B cell (primary cell): ENCODE measurements at regions not wholly inside any gene's neighbourhood (a gene's known extent, or its start where the extent isn't known, plus 50 kb on each side); places are given as distances from the start of the nearest gene placed in this dataset.

Experiments
- ATAC-seq: fragments of 200-7000 bp; cut with Tn5 transposase; one replicate; pipeline ENCODE4 v1.10.0; 2021; ENCODE audit warnings: low read depth, mild to moderate bottlenecking, moderate number of reproducible peaks, moderate library complexity
- CTCF ChIA-PET: fragments of 350-600 bp; sonication (Branson Sonifier 250); formaldehyde crosslinking; loops from one replicate; lab custom pipeline; 2021; ENCODE audit warnings: antibody characterized with exemption, inconsistent platforms; lab: Charles Lee
- POLR2A ChIA-PET: fragments of 350-600 bp; sonication (Branson Sonifier 250); formaldehyde crosslinking; loops from one replicate; lab custom pipeline; 2021; ENCODE audit warnings: antibody characterized with exemption; lab: Charles Lee
- DNase-seq: peaks from one replicate; pipeline ENCODE4 v3.0.0; 2013
- H2AFZ ChIP-seq: 2 replicates; pipeline ENCODE4 v1.6.1; 2012; ENCODE audit warnings: mild to moderate bottlenecking, low read depth, low read length; ENCODE audit not compliant: insufficient read depth, poor library complexity, severe bottlenecking
- H3K27ac ChIP-seq, 2 donors: 1 replicate in 1 of 2; 2 replicates in 1 of 2; pipeline ENCODE4 v1.5.1; 2012 to 2013; ENCODE audit warnings: low read length in 2 of 2, mild to moderate bottlenecking in 2 of 2, moderate library complexity in 1 of 2
- H3K27me3 ChIP-seq, 4 experiments: fragments of 200-600 bp in 1 of 4; sonication (generic) in 1 of 4; replicated peaks in 1 of 4; 1 replicate in 2 of 4; 2 replicates in 2 of 4; pipeline versions ENCODE4 v1.6.1 to v1.7.0; 2013 to 2016; ENCODE audit warnings: low read length in 3 of 4, mild to moderate bottlenecking in 2 of 4, mixed read lengths in 1 of 4, moderate library complexity in 1 of 4; ENCODE audit not compliant: insufficient read depth in 4 of 4, control insufficient read depth in 3 of 4; ENCODE audit errors: control extremely low read depth in 1 of 4
- H3K36me3 ChIP-seq, 2 experiments: replicated peaks in 1 of 2; 1 replicate in 1 of 2; 2 replicates in 1 of 2; pipeline versions ENCODE4 v1.6.1 to v1.7.1; 2013; ENCODE audit warnings: low read length in 1 of 2; ENCODE audit not compliant: insufficient read depth in 2 of 2, control insufficient read depth in 1 of 2; ENCODE audit errors: control extremely low read depth in 1 of 2, extremely low read depth in 1 of 2
- H3K4me1 ChIP-seq, 2 donors: fragments of 200-600 bp in 1 of 2; sonication (generic) in 1 of 2; 1 replicate in 1 of 2; 2 replicates in 1 of 2; pipeline versions ENCODE4 v1.5.1 to v1.6.1; 2013 to 2017; ENCODE audit warnings: low read length in 2 of 2; ENCODE audit not compliant: control insufficient read depth in 2 of 2, insufficient read depth in 2 of 2
- H3K4me2 ChIP-seq: replicated peaks from 2 replicates; pipeline ENCODE3; 2012; ENCODE audit warnings: mild to moderate bottlenecking, low read depth, low read length; ENCODE audit not compliant: poor library complexity, severe bottlenecking
- H3K4me3 ChIP-seq, 5 experiments: fragments of 200-600 bp in 1 of 5; sonication (generic) in 1 of 5; 1 replicate in 3 of 5; 2 replicates in 2 of 5; pipeline versions ENCODE4 v1.5.1 to v1.7.0; 2011 to 2016; ENCODE audit warnings: low read length in 4 of 5, mild to moderate bottlenecking in 4 of 5, low read depth in 2 of 5, control low read depth in 1 of 5, moderate library complexity in 1 of 5; ENCODE audit not compliant: insufficient read depth in 1 of 5; ENCODE audit errors: control extremely low read depth in 1 of 5, extremely low read depth in 1 of 5
- H3K79me2 ChIP-seq: fragments of 200-600 bp; sonication (generic); one replicate; pipeline ENCODE4 v1.6.0; 2016; ENCODE audit warnings: low read length; ENCODE audit not compliant: control insufficient read depth, insufficient read depth
- H3K9ac ChIP-seq: fragments of 200-600 bp; sonication (generic); 2 replicates; pipeline ENCODE4 v1.6.1; 2017; ENCODE audit warnings: mild to moderate bottlenecking, low read length, moderate library complexity
- H3K9me3 ChIP-seq, 3 donors: one replicate each; pipeline versions ENCODE4 v1.6.1 to v1.7.1; 2013; ENCODE audit warnings: low read length in 2 of 3; ENCODE audit not compliant: control insufficient read depth in 2 of 3, insufficient read depth in 1 of 3; ENCODE audit errors: control extremely low read depth in 1 of 3
- H4K20me1 ChIP-seq: 2 replicates; pipeline ENCODE4 v1.6.0; 2012; ENCODE audit warnings: mild to moderate bottlenecking, low read length; ENCODE audit not compliant: insufficient read depth, control insufficient read depth, poor library complexity, severe bottlenecking
- H3K27ac Mint-ChIP-seq: one replicate; pipeline ENCODE4 v1.8.0; 2021; ENCODE audit warnings: mixed read lengths
- H3K27me3 Mint-ChIP-seq: one replicate; pipeline ENCODE4 v1.8.0; 2021; ENCODE audit warnings: mixed read lengths
- H3K4me1 Mint-ChIP-seq: one replicate; pipeline ENCODE4 v1.8.0; 2021; ENCODE audit warnings: mixed read lengths
- H3K4me3 Mint-ChIP-seq: one replicate; pipeline ENCODE4 v1.8.0; 2021; ENCODE audit warnings: mixed read lengths
- H3K9me3 Mint-ChIP-seq: one replicate; pipeline ENCODE4 v1.8.0; 2022; ENCODE audit warnings: mixed read lengths; ENCODE audit not compliant: insufficient read depth
- EZH2 ChIP-seq: IDR thresholded peaks from 2 replicates; pipeline ENCODE4 v1.6.1; 2012; ENCODE audit warnings: borderline replicate concordance, low read depth, mild to moderate bottlenecking, moderate library complexity, low read length; ENCODE audit not compliant: insufficient read depth, poor library complexity, severe bottlenecking
- WGBS: methylation state at CpG from one replicate; pipeline ENCODE4 v1.1.5; 2013; ENCODE audit warnings: missing lambda C conversion rate; ENCODE audit not compliant: insufficient coverage; 5-methylcytosine and 5-hydroxymethylcytosine counted together
- intact Hi-C: fragments of 100-400 bp; cut with micrococcal nuclease; formaldehyde crosslinking; loops from one replicate; pipeline ENCODE4 v1.10.0; 2022
- TF ChIP-seq, protein P1 (sequence below): fragments of 200-600 bp; IDR thresholded peaks from one replicate; pipeline ENCODE4 v1.8.0; 2022; ENCODE audit warnings: antibody characterized with exemption, mild to moderate bottlenecking

DNA sequence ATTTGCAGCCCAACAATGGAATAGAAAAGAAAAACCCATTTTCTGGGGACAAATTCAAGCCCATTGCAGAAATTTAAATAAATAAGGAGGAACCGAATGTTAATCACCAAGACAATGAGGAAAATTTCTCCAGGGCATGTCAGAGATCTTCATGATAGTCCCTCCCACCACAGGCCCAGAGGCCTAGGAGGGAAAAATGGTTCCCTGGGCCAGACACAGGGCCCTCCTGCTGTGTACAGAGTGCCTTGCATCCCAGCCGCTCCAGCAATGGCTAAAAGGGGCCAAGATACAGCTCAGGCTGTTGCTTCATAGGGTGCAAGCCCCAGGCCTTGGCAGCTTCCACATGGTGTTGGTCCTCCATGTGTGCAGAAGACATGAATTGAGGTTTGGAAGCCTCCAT lies 73.4 kb upstream of the FOXE1 start:
- intact Hi-C loops = no loop called here
- POLR2A ChIA-PET = no interaction called here

DNA sequence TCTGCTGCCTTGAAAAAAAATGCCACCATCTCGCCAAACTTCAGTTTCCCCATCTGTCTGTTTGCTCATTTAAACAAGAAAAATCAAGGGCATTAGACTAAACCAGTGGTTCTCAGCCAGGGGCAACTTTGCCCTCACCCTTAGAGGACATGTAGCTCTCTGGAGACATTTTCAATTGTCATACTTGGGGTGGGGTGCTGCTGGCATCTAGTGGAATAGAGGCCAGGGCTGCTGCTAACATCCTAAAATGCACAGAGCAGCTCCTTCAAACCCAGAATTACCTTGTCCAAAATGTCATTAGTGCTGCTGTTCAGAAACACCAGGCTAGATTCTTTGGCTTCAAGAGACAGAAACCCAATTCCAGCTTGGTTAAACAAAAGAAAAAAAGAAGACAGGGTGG lies 71.1 kb upstream of the FOXE1 start:
- H3K27me3 Mint-ChIP-seq = peaks cover 27% of the 10 kb centered on the region
- WGBS = 75% methylated on average over 1 of the region's 1 CpG

More for the DNA sequence above, 73.4 kb upstream of the FOXE1 start:
- Histone ChIP-seq H3K36me3 (no peaks in the 10 kb centered on the region), H4K20me1 (no peaks in the 10 kb centered on the region), H3K27me3 (peaks cover 0 to 5% (median 3%) of the 10 kb centered on the region in 4 experiments), H3K9ac (no peak overlapping the region), H3K4me3 (no peak overlapping the region), H3K27ac (no peak overlapping the region), H3K4me2 (no peak overlapping the region), H3K4me1 (no peaks in the 10 kb centered on the region), H3K79me2 (no peaks in the 10 kb centered on the region), H3K9me3 (peaks cover 3 to 16% (median 16%) of the 10 kb centered on the region in 3 donors), H2AFZ (no peak overlapping the region)
- Mint-ChIP-seq H3K9me3 (peaks cover 5% of the 10 kb centered on the region), H3K27ac (no peak overlapping the region), H3K4me3 (no peak overlapping the region), H3K4me1 (no peaks in the 10 kb centered on the region), H3K27me3 (peaks cover 31% of the 10 kb centered on the region)
- DNase-seq (no peak), ATAC-seq (no peak)
- WGBS = 97% methylated on average over 2 of the region's 2 CpGs
- CTCF ChIA-PET = no interaction called here
- no peak for TF ChIP-seq EZH2
- TF ChIP-seq, protein P1, sequence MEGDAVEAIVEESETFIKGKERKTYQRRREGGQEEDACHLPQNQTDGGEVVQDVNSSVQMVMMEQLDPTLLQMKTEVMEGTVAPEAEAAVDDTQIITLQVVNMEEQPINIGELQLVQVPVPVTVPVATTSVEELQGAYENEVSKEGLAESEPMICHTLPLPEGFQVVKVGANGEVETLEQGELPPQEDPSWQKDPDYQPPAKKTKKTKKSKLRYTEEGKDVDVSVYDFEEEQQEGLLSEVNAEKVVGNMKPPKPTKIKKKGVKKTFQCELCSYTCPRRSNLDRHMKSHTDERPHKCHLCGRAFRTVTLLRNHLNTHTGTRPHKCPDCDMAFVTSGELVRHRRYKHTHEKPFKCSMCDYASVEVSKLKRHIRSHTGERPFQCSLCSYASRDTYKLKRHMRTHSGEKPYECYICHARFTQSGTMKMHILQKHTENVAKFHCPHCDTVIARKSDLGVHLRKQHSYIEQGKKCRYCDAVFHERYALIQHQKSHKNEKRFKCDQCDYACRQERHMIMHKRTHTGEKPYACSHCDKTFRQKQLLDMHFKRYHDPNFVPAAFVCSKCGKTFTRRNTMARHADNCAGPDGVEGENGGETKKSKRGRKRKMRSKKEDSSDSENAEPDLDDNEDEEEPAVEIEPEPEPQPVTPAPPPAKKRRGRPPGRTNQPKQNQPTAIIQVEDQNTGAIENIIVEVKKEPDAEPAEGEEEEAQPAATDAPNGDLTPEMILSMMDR = no peak

More for the DNA sequence above, 71.1 kb upstream of the FOXE1 start:
- no peak for TF ChIP-seq EZH2
- TF ChIP-seq, protein P1 = no peak
- Mint-ChIP-seq H3K9me3 (peaks cover 5% of the 10 kb centered on the region), H3K4me1 (no peaks in the 10 kb centered on the region), H3K27ac (no peak overlapping the region), H3K4me3 (no peak overlapping the region)
- no peak overlapping the region for H3K27ac ChIP-seq
- DNase-seq (no peak), ATAC-seq (no peak)
- no peaks in the 10 kb centered on the region for H4K20me1 ChIP-seq
- ChIA-PET POLR2A (no interaction called here), CTCF (no interaction called here)
- no peaks in the 10 kb centered on the region for H3K4me1 ChIP-seq
- H3K9me3 ChIP-seq = peaks cover 3 to 16% (median 16%) of the 10 kb centered on the region in 3 donors
- no peaks in the 10 kb centered on the region for H3K79me2 ChIP-seq
- peaks cover 0 to 7% (median 3%) of the 10 kb centered on the region in 4 experiments for H3K27me3 ChIP-seq
- no peak overlapping the region for H3K4me2 ChIP-seq
- no peak overlapping the region for H3K4me3 ChIP-seq
- H3K36me3 ChIP-seq = no peaks in the 10 kb centered on the region
- intact Hi-C loops = no loop called here
- H3K9ac ChIP-seq = no peak overlapping the region
- H2AFZ ChIP-seq = no peak overlapping the region
